Cerebellar nuclear complex (tissue), 1 donor: ENCODE measurements at regions not wholly inside any gene's neighbourhood (a gene's known extent, or its start where the extent isn't known, plus 50 kb on each side); places are given as distances from the start of the nearest gene placed in this dataset.

Experiments used
- DNase-seq, 2 experiments: peaks; one replicate each; lab custom pipeline; 2025; lab: John Stamatoyannopoulos, UW

- no peak for DNase-seq
Measured at GRCh38 chr11:98835335-98835734, 185.4 kb upstream of the CNTN5 start.

- DNase-seq = no peak
Measured at GRCh38 chr11:98836156-98836555, 184.6 kb upstream of the CNTN5 start.

- no peak for DNase-seq
Measured at GRCh38 chr11:98842187-98842586, 178.6 kb upstream of the CNTN5 start.

- no peak for DNase-seq
Measured at GRCh38 chr11:98862169-98862568, 158.6 kb upstream of the CNTN5 start.

- DNase-seq = no peak
Measured at GRCh38 chr11:98871690-98872089, 149.1 kb upstream of the CNTN5 start.

GRCh38 chr11:98874050-98874449, 146.7 kb upstream of the CNTN5 start:
- DNase-seq = no peak

- DNase-seq = no peak
Measured at GRCh38 chr11:98895936-98896335, 124.8 kb upstream of the CNTN5 start.

GRCh38 chr11:98940913-98941312, 79.8 kb upstream of the CNTN5 start:
- DNase-seq = no peak

- no peak for DNase-seq
Measured at GRCh38 chr11:98944461-98944860, 76.3 kb upstream of the CNTN5 start.

GRCh38 chr11:98952107-98952506, 68.6 kb upstream of the CNTN5 start:
- no peak for DNase-seq

GRCh38 chr11:98955551-98955950, 65.2 kb upstream of the CNTN5 start:
- DNase-seq = no peak

GRCh38 chr11:98964146-98964545, 56.6 kb upstream of the CNTN5 start:
- no peak for DNase-seq

- DNase-seq = no peak
Measured at GRCh38 chr11:98965358-98965757, 55.4 kb upstream of the CNTN5 start.

- DNase-seq = no peak
Measured at GRCh38 chr11:98965775-98966174, 55.0 kb upstream of the CNTN5 start.

GRCh38 chr11:98967005-98967404, 53.7 kb upstream of the CNTN5 start:
- DNase-seq = no peak
